Body of pancreas (tissue), 4 donors: ENCODE measurements at regions not wholly inside any gene's neighbourhood (a gene's known extent, or its start where the extent isn't known, plus 50 kb on each side); places are given as distances from the start of the nearest gene placed in this dataset.

ENCODE experiments used
- ATAC-seq: fragments of 150-250 bp; one replicate; pipeline ENCODE4 v1.9.1; 2016
- DNase-seq, 4 donors: peaks; one replicate each; pipeline ENCODE4 v3.0.0-alpha.2; 2019
- H3K27ac ChIP-seq, 4 donors: fragments of 200-600 bp; sonication (generic); 1 replicate in 3 of 4; 2 replicates in 1 of 4; pipeline versions ENCODE4 v1.5.1 to v1.6.1; 2016 to 2019; ENCODE audit warnings: mild to moderate bottlenecking in 1 of 4, mixed read lengths in 1 of 4, moderate library complexity in 1 of 4
- H3K27me3 ChIP-seq, 2 donors: fragments of 200-600 bp; sonication (generic); one replicate each; pipeline ENCODE4 v1.6.0; 2016; ENCODE audit warnings: mild to moderate bottlenecking in 1 of 2
- H3K36me3 ChIP-seq, 2 donors: fragments of 200-600 bp; sonication (generic); replicated peaks in 1 of 2; 2 replicates each; pipeline ENCODE4 v1.5.1; 2016; ENCODE audit warnings: low read depth in 2 of 2; ENCODE audit not compliant: insufficient read depth in 1 of 2
- H3K4me1 ChIP-seq: fragments of 200-600 bp; sonication (generic); one replicate; pipeline ENCODE4 v1.6.0; 2016
- H3K4me3 ChIP-seq, 2 donors: fragments of 200-600 bp; sonication (generic); 1 replicate in 1 of 2; 2 replicates in 1 of 2; pipeline ENCODE4 v1.5.1; 2016 to 2019
- H3K9me3 ChIP-seq, 3 donors: fragments of 200-600 bp; sonication (generic); 1 replicate in 2 of 3; 2 replicates in 1 of 3; pipeline ENCODE4 v1.5.1; 2016
- POLR2A ChIP-seq, 3 donors: fragments of 450-650 bp; IDR thresholded peaks; one replicate each; pipeline ENCODE4 v1.6.1; 2016; ENCODE audit warnings: antibody characterized with exemption in 3 of 3, mild to moderate bottlenecking in 2 of 3
- WGBS, 2 donors: methylation state at CpG; one replicate each; pipeline ENCODE4 v1.1.5; 2017; 5-methylcytosine and 5-hydroxymethylcytosine counted together
- intact Hi-C: fragments of 100-400 bp; cut with DNase I; formaldehyde crosslinking; loops from one replicate; pipeline ENCODE4 v1.15.1; 2023
- TF ChIP-seq, protein P1 (sequence below), 7 experiments: fragments of 450-650 bp in 4 of 7; fragments of 200-600 bp in 3 of 7; sonication (generic) in 3 of 7; IDR thresholded peaks; one replicate each; pipeline ENCODE4 v1.5.1; 2016 to 2019; ENCODE audit warnings: antibody characterized with exemption in 7 of 7

GRCh38 chr16:55014022-55014421 is 83.4 kb downstream of the IRX5 start:
- intact Hi-C loops = no loop called here
- Histone ChIP-seq H3K36me3 (no peaks in the 10 kb centered on the region), H3K27me3 (no peaks in the 10 kb centered on the region), H3K4me1 (no peaks in the 10 kb centered on the region), H3K4me3 (no peak overlapping the region), H3K9me3 (no peaks in the 10 kb centered on the region), H3K27ac (no peak overlapping the region)
- ATAC-seq (no peak), DNase-seq (no peak)
- 77 to 86% methylated on average over 4 of the region's 4 CpGs for WGBS, 2 donors
- TF ChIP-seq, protein P1, sequence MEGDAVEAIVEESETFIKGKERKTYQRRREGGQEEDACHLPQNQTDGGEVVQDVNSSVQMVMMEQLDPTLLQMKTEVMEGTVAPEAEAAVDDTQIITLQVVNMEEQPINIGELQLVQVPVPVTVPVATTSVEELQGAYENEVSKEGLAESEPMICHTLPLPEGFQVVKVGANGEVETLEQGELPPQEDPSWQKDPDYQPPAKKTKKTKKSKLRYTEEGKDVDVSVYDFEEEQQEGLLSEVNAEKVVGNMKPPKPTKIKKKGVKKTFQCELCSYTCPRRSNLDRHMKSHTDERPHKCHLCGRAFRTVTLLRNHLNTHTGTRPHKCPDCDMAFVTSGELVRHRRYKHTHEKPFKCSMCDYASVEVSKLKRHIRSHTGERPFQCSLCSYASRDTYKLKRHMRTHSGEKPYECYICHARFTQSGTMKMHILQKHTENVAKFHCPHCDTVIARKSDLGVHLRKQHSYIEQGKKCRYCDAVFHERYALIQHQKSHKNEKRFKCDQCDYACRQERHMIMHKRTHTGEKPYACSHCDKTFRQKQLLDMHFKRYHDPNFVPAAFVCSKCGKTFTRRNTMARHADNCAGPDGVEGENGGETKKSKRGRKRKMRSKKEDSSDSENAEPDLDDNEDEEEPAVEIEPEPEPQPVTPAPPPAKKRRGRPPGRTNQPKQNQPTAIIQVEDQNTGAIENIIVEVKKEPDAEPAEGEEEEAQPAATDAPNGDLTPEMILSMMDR (IDR thresholded peaks at IDR 0.05) = no peak
- no peak for TF ChIP-seq POLR2A (IDR thresholded peaks at IDR 0.05)

- no peak overlapping the region for H3K4me3 ChIP-seq
- H3K9me3 ChIP-seq = no peaks in the 10 kb centered on the region
- no peaks in the 10 kb centered on the region for H3K4me1 ChIP-seq
- H3K27ac ChIP-seq = no peak overlapping the region
- ATAC-seq = no peak
- no peaks in the 10 kb centered on the region for H3K36me3 ChIP-seq
- no peak for TF ChIP-seq POLR2A (IDR thresholded peaks at IDR 0.05)
- TF ChIP-seq, protein P1 (IDR thresholded peaks at IDR 0.05) = no peak
- no peaks in the 10 kb centered on the region for H3K27me3 ChIP-seq
- no peak for DNase-seq
- intact Hi-C loops = no loop called here
- WGBS, 2 donors = 57 to 59% methylated on average over 10 of the region's 10 CpGs
Observed at GRCh38 chr16:55015181-55015913, 84.7 kb downstream of the IRX5 start.

DNA sequence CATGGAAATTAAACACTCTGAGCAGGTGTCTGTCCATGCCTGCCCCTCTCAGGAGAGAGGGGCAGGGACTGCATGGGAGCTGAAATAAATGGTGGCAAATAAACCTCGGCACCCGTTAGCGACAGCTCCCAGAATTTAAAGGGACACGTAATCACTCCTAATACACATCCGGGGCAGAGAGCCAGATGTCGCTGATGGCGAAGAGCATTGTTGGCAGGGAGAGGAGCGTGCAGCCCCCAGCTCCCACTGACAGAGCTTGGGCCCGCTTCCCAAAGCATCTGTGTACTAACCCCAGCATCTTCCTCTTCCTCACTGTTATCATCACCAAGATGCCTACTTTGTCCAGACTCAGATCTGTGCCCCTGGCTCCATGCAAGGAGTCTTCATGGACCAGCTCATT is 85.8 kb downstream of the IRX5 start:
- no peak for ATAC-seq
- intact Hi-C loops = no loop called here

GRCh38 chr16:55017321-55017720 is 86.7 kb downstream of the IRX5 start:
- no peaks in the 10 kb centered on the region for H3K27me3 ChIP-seq
- DNase-seq (no peak), ATAC-seq (no peak)
- no peak for TF ChIP-seq POLR2A (IDR thresholded peaks at IDR 0.05)
- TF ChIP-seq, protein P1 (IDR thresholded peaks at IDR 0.05) = no peak
- intact Hi-C loops = no loop called here
- H3K9me3 ChIP-seq = no peaks in the 10 kb centered on the region
- H3K4me1 ChIP-seq = no peaks in the 10 kb centered on the region
- WGBS, 2 donors = 51 to 57% methylated on average over 6 of the region's 6 CpGs
- H3K36me3 ChIP-seq = no peaks in the 10 kb centered on the region
- H3K4me3 ChIP-seq = no peak overlapping the region
- H3K27ac ChIP-seq = no peak overlapping the region

More for the DNA sequence above, 85.8 kb downstream of the IRX5 start:
- no peak for TF ChIP-seq POLR2A (IDR thresholded peaks at IDR 0.05)
- TF ChIP-seq, protein P1 (IDR thresholded peaks at IDR 0.05) = no peak
- Histone ChIP-seq H3K9me3 (no peaks in the 10 kb centered on the region), H3K27me3 (no peaks in the 10 kb centered on the region), H3K27ac (no peak overlapping the region), H3K36me3 (no peaks in the 10 kb centered on the region), H3K4me1 (no peaks in the 10 kb centered on the region), H3K4me3 (no peak overlapping the region)
- WGBS, 2 donors = 72 to 75% methylated on average over 9 of the region's 9 CpGs
- no peak for DNase-seq

GRCh38 chr16:55018881-55019280 is 88.2 kb downstream of the IRX5 start:
- no peak for DNase-seq
- intact Hi-C loops = no loop called here
- Histone ChIP-seq H3K36me3 (no peaks in the 10 kb centered on the region), H3K4me3 (no peak overlapping the region), H3K27me3 (no peaks in the 10 kb centered on the region), H3K4me1 (no peaks in the 10 kb centered on the region), H3K9me3 (no peaks in the 10 kb centered on the region), H3K27ac (no peak overlapping the region)
- no peak for TF ChIP-seq POLR2A (IDR thresholded peaks at IDR 0.05)
- ATAC-seq = no peak
- 80 to 86% methylated on average over 23 to 24 of the region's 24 CpGs for WGBS, 2 donors
